GM12892 (cell line): ENCODE measurements at regions not wholly inside any gene's neighbourhood (a gene's known extent, or its start where the extent isn't known, plus 50 kb on each side); places are given as distances from the start of the nearest gene placed in this dataset.

Experiments used
- DNase-seq: peaks from one replicate; pipeline ENCODE4 v3.0.0; 2011; ENCODE audit not compliant: insufficient read length
- FAIRE-seq: peaks from 2 replicates; lab custom pipeline; 2011; peaks lifted over from hg19 to GRCh38; lab: Jason Lieb, UNC
- POLR2A ChIP-seq: IDR thresholded peaks from 2 replicates; pipeline ENCODE4 v1.6.1; 2011; ENCODE audit warnings: low read depth, low read length, control low read depth
- POLR2AphosphoS5 ChIP-seq: IDR thresholded peaks from 2 replicates; pipeline ENCODE4 v1.6.1; 2011; ENCODE audit warnings: low read depth, low read length, control low read depth
- TAF1 ChIP-seq: IDR thresholded peaks from 2 replicates; pipeline ENCODE4 v1.6.1; 2011; ENCODE audit warnings: low read depth, mild to moderate bottlenecking, control low read depth, low read length, borderline replicate concordance

DNA sequence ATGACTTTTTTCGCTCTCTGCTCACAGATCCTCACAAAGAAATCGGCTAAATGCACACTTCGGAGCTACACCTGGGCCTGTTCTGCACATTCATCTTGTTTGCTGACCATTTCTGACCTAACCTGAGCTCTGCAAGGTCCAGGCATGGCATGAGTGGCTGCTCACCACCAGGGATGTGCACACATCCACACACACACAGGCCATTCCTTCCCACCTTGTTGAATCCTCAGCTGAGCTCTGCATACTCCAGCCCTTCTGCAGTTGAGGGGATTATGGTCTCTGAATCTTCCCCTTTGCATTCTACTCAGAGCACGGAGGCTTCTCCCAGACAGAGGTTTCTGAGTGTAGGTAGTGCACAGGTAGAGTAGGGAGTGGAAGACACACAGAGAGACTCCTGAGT lies 411.9 kb upstream of the B3GAT1 start:
- FAIRE-seq (no peak), DNase-seq (no peak)
- no peak for TF ChIP-seq TAF1

GRCh38 chr11:134822897-134823296 lies 410.9 kb upstream of the B3GAT1 start:
- no peak for FAIRE-seq
- DNase-seq: no peak
- no peak for TF ChIP-seq POLR2AphosphoS5

DNA sequence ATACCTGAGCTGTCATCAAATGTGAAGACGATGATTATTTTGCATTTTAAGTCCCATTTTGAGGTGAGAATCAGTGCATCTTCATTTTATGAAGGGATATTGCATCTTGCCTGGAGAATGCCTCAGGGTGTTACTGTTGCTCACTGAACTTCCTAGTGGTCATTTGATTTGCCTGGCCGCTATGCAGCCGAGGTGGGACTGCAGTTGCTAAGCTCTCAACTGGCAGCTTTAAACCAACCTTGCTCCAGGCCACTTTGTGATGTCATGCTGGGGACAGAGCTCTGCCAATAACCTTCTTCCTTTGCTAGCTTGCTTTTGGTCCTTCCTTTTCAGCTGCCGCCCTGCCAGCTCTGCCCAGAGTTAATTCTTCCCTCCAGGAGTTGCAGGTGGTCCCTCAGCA lies 409.4 kb upstream of the B3GAT1 start:
- no peak for TF ChIP-seq POLR2AphosphoS5
- DNase-seq (no peak), FAIRE-seq (no peak)

GRCh38 chr11:134819041-134819440 lies 407.0 kb upstream of the B3GAT1 start:
- FAIRE-seq (no peak), DNase-seq (no peak)
- no peak for TF ChIP-seq TAF1
- TF ChIP-seq POLR2AphosphoS5: no peak
- no peak for TF ChIP-seq POLR2A

DNA sequence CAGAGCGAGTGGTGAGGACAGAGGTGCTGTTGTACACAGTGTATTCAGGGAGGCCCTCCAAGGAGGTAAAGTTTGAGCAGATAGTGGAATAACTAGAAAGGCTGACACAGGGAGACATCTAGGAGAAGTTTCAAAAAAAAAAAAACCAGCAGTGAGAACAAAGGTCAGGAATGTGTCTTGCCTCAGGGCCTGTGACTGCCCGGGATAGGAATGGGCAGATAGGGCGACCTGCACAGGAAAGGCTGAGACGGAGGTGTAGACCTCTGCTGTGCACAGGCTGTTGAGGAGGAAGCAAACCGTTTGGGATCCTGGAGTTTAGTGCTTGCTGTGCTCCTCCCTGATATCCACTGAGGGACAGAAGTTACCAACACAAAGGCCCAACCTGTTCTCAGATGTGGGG lies 406.5 kb upstream of the B3GAT1 start:
- TF ChIP-seq TAF1 (no peak), POLR2AphosphoS5 (no peak), POLR2A (no peak)
- FAIRE-seq (no peak), DNase-seq (no peak)

DNA sequence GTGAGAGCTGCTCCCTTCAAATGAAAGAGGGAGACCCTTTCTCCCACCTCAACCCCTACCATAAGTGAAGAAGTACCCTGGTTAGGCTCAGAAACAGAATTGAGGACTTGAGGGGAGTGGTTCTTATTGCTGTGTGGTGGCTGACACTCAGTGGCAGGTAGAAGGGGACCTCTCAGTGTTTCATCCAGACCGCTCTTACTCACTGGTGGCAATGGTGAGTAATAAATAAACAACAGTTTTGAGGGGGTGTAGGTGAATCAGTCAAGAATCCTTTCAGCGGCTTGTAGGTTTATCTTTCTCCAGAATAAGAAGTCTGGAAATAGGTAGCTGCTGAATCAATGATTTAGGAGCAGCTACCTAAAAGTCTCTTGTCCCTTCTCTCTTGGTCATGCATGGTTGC lies 403.4 kb upstream of the B3GAT1 start:
- DNase-seq (no peak), FAIRE-seq (no peak)

GRCh38 chr11:134807997-134808396 lies 396.0 kb upstream of the B3GAT1 start:
- DNase-seq (no peak), FAIRE-seq (no peak)
- no peak for TF ChIP-seq POLR2A
- no peak for TF ChIP-seq TAF1
- TF ChIP-seq POLR2AphosphoS5: no peak

More for the DNA sequence above, 403.4 kb upstream of the B3GAT1 start:
- TF ChIP-seq TAF1 (no peak), POLR2AphosphoS5 (no peak), POLR2A (no peak)

- TF ChIP-seq POLR2A (no peak), TAF1 (no peak), POLR2AphosphoS5 (no peak)
- DNase-seq (no peak), FAIRE-seq (no peak)
These were observed 390.6 kb upstream of the B3GAT1 start for GRCh38 chr11:134802598-134802997.

- DNase-seq (no peak), FAIRE-seq (no peak)
- TF ChIP-seq TAF1: no peak
- no peak for TF ChIP-seq POLR2AphosphoS5
- no peak for TF ChIP-seq POLR2A
These were observed 390.1 kb upstream of the B3GAT1 start for GRCh38 chr11:134802116-134802515.

DNA sequence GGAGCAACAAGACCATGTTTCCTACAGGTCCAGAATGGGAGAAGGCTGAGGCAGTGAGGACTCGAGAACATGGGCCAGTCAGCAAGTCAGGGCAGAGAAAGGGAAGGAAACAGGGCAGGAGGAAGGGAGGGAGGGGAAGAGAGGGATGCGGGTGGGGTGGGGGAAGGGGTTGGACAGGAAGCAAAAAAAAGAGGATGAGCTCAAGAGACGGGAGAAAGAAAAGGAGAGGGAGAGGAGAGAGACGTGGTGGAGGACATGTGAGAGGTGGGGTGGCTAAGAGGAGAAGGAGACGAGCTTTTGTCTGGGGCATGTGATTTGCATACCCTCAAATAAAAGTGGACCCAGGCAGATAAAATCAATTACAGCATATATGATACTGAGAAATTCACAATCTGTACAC lies 389.5 kb upstream of the B3GAT1 start:
- no peak for DNase-seq
- TF ChIP-seq POLR2A: no peak
- TF ChIP-seq POLR2AphosphoS5: no peak
- no peak for TF ChIP-seq TAF1
- FAIRE-seq: no peak

GRCh38 chr11:134800826-134801225 lies 388.8 kb upstream of the B3GAT1 start:
- DNase-seq: no peak
- no peak for TF ChIP-seq TAF1
- no peak for FAIRE-seq

- no peak for FAIRE-seq
- no peak for DNase-seq
- no peak for TF ChIP-seq POLR2A
- TF ChIP-seq TAF1: no peak
- no peak for TF ChIP-seq POLR2AphosphoS5
These were observed 388.1 kb upstream of the B3GAT1 start for GRCh38 chr11:134800130-134800529.

DNA sequence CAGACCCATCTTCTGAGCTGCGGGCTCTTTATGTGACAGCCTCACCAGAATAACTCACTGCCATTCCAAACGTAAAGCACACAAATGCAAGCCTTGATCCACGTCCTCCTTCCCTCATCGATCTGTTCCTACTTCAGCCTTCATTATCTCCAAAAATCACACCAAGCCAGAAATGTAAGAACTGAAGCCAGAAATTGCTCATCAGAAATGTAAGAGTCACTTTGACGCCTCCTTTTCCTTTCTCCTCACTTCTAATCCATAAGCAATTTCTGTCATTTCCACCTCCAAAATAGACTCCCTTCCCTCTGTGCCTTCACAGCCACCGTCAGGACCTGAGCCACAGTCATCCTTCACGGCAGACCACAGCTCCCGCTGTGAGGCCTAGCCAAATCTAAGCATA lies 387.3 kb upstream of the B3GAT1 start:
- TF ChIP-seq POLR2A (no peak), TAF1 (no peak)
- no peak for DNase-seq
- no peak for FAIRE-seq

GRCh38 chr11:134797411-134798089 lies 385.5 kb upstream of the B3GAT1 start:
- FAIRE-seq: no peak
- no peak for TF ChIP-seq TAF1
- TF ChIP-seq POLR2AphosphoS5: no peak
- no peak for TF ChIP-seq POLR2A
- DNase-seq: no peak

DNA sequence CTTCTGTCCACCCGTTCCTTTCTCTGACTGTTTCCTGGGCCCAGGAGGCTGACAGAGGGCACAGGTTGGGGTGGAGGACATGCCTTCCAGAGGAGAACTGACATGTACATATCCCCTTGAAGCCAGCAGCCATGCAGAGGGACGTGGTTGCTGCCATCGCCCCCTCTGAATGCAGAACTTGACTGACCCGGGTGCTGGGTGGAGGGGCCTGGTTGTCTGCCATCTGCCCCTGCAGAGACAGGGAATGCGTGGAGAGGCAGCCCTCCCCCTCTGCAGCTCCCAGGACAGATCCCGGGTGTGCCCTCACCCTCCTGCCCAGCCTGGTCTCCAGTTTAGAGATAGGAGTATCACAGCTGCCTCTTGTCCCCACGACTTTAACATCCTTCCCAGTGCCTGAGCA lies 383.0 kb upstream of the B3GAT1 start:
- TF ChIP-seq POLR2AphosphoS5 (no peak), TAF1 (no peak), POLR2A (no peak)
- FAIRE-seq (no peak), DNase-seq (no peak)
